SU-DHL-6 (cell line): ENCODE measurements at regions not wholly inside any gene's neighbourhood (a gene's known extent, or its start where the extent isn't known, plus 50 kb on each side); places are given as distances from the start of the nearest gene placed in this dataset.
"Not testable (repeated sequence)": the region's sequence is repeated elsewhere in the genome, so short reads cannot be mapped to it uniquely, and the experiment has no call there.

Experiments used
- H2AFZ ChIP-seq: fragments of 200-600 bp; sonication (generic); 2 replicates; pipeline ENCODE4 v1.6.1; 2014; ENCODE audit warnings: low read depth, mild to moderate bottlenecking, moderate library complexity, mixed read lengths, antibody characterized with exemption, low read length; ENCODE audit not compliant: severe bottlenecking
- H3F3A ChIP-seq: fragments of 200-600 bp; shearing (Covaris generic); 2 replicates; pipeline ENCODE4 v1.6.0; 2016; ENCODE audit warnings: antibody characterized with exemption, mild to moderate bottlenecking; ENCODE audit not compliant: insufficient read depth
- H3K27ac ChIP-seq: fragments of 200-600 bp; sonication (generic); 2 replicates; pipeline ENCODE4 v1.5.1; 2016; ENCODE audit warnings: low read depth, mild to moderate bottlenecking, low read length, moderate library complexity, mixed read lengths
- H3K27me3 ChIP-seq: fragments of 200-600 bp; sonication (generic), shearing (Covaris generic); 2 replicates; pipeline ENCODE4 v1.6.0; 2014; ENCODE audit warnings: mild to moderate bottlenecking, low read length
- H3K36me3 ChIP-seq: fragments of 200-600 bp; sonication (generic); 2 replicates; pipeline ENCODE4 v1.6.1; 2014; ENCODE audit warnings: mild to moderate bottlenecking, low read length, mixed read lengths
- H3K4me2 ChIP-seq: fragments of 300-600, 200-600 bp; shearing (Covaris generic), sonication (generic); 2 replicates; pipeline ENCODE4 v1.6.0; 2014; ENCODE audit warnings: low read length, low read depth, mild to moderate bottlenecking; ENCODE audit not compliant: poor library complexity, severe bottlenecking
- H3K4me3 ChIP-seq: fragments of 200-600 bp; sonication (generic); 2 replicates; pipeline ENCODE4 v1.5.1; 2014; ENCODE audit warnings: antibody characterized with exemption, low read length, mild to moderate bottlenecking, mixed read lengths; ENCODE audit not compliant: insufficient read depth, poor library complexity, severe bottlenecking
- H3K79me2 ChIP-seq: fragments of 200-600 bp; sonication (generic); 2 replicates; pipeline ENCODE4 v1.6.1; 2014; ENCODE audit warnings: mild to moderate bottlenecking, low read length, moderate library complexity; ENCODE audit not compliant: insufficient read depth
- H3K9ac ChIP-seq: fragments of 200-600 bp; sonication (generic); 2 replicates; pipeline ENCODE4 v1.7.0; 2014; ENCODE audit warnings: mild to moderate bottlenecking, low read length
- H3K9me2 ChIP-seq: fragments of 200-600 bp; sonication (generic); replicated peaks from 2 replicates; pipeline ENCODE4 v1.6.1; 2014; ENCODE audit warnings: low read length; ENCODE audit not compliant: insufficient read depth
- H3K9me3 ChIP-seq: fragments of 200-600 bp; sonication (generic); 2 replicates; pipeline ENCODE4 v1.6.1; 2014; ENCODE audit warnings: low read length, mixed read lengths; ENCODE audit not compliant: insufficient read depth
- H4K20me1 ChIP-seq: fragments of 200-600 bp; sonication (generic); 2 replicates; pipeline ENCODE4 v1.6.1; 2014; ENCODE audit warnings: low read depth, mild to moderate bottlenecking, antibody characterized with exemption, low read length, moderate library complexity, mixed read lengths
- CTCF ChIP-seq: fragments of 200-600 bp; sonication (generic); IDR thresholded peaks from one replicate; pipeline ENCODE4 v1.5.1; 2017; ENCODE audit warnings: antibody characterized with exemption, mild to moderate bottlenecking, low read length, moderate library complexity; ENCODE audit not compliant: insufficient read depth, poor library complexity, severe bottlenecking
- EZH2phosphoT487 ChIP-seq: fragments of 200-600 bp; sonication (generic), shearing (Covaris generic); conservative IDR thresholded peaks from 2 replicates; pipeline ENCODE4 v1.6.1; 2018; ENCODE audit warnings: mild to moderate bottlenecking, antibody characterized with exemption, low read length, moderate library complexity, mixed read lengths

- Histone ChIP-seq H4K20me1 (no peaks in the 10 kb centered on the region), H2AFZ (no peak overlapping the region), H3K4me2 (no peak overlapping the region), H3K9ac (no peak overlapping the region), H3K9me3 (no peaks in the 10 kb centered on the region), H3K9me2 (no peaks in the 10 kb centered on the region), H3K4me3 (no peak overlapping the region), H3K27ac (no peak overlapping the region), H3K36me3 (no peaks in the 10 kb centered on the region; the same call in 1 of the 2 replicates), H3K79me2 (no peaks in the 10 kb centered on the region), H3K27me3 (no peaks in the 10 kb centered on the region), H3F3A (no peaks in the 10 kb centered on the region)
- TF ChIP-seq CTCF: no peak
- no peak for TF ChIP-seq EZH2phosphoT487
Observed at GRCh38 chr13:81377921-81378320, 1037.0 kb upstream of the SPRY2 start.

- TF ChIP-seq EZH2phosphoT487: no peak
- no peak for TF ChIP-seq CTCF
Observed at GRCh38 chr13:81375709-81376108, 1034.8 kb upstream of the SPRY2 start.

GRCh38 chr13:81362711-81363110, 1021.8 kb upstream of the SPRY2 start:
- H2AFZ ChIP-seq, H3K27me3 ChIP-seq, H4K20me1 ChIP-seq, H3K9me3 ChIP-seq, H3K4me3 ChIP-seq, H3K36me3 ChIP-seq, H3K9me2 ChIP-seq, H3F3A ChIP-seq, H3K27ac ChIP-seq, H3K9ac ChIP-seq, H3K4me2 ChIP-seq, H3K79me2 ChIP-seq: not testable (repeated sequence)

More at GRCh38 chr13:81375709-81376108, 1034.8 kb upstream of the SPRY2 start:
- H3K27me3 ChIP-seq: no peaks in the 10 kb centered on the region
- no peaks in the 10 kb centered on the region for H3K9me3 ChIP-seq
- H3F3A ChIP-seq: no peaks in the 10 kb centered on the region
- no peaks in the 10 kb centered on the region for H4K20me1 ChIP-seq
- H3K4me3 ChIP-seq: no peak overlapping the region
- H3K79me2 ChIP-seq: no peaks in the 10 kb centered on the region
- H3K27ac ChIP-seq: no peak overlapping the region
- no peak overlapping the region for H2AFZ ChIP-seq
- no peaks in the 10 kb centered on the region; the same call in 1 of the 2 replicates for H3K36me3 ChIP-seq
- H3K4me2 ChIP-seq: no peak overlapping the region
- no peak overlapping the region for H3K9ac ChIP-seq
- no peaks in the 10 kb centered on the region for H3K9me2 ChIP-seq

GRCh38 chr13:81350056-81350455, 1009.1 kb upstream of the SPRY2 start:
- no peak overlapping the region for H3K27ac ChIP-seq
- no peak overlapping the region for H3K9ac ChIP-seq
- H3K27me3 ChIP-seq: no peaks in the 10 kb centered on the region
- TF ChIP-seq EZH2phosphoT487: no peak
- TF ChIP-seq CTCF: no peak
- H4K20me1 ChIP-seq: no peaks in the 10 kb centered on the region
- H3K36me3 ChIP-seq: no peaks in the 10 kb centered on the region
- no peak overlapping the region for H3K4me3 ChIP-seq
- H3K9me2 ChIP-seq: no peaks in the 10 kb centered on the region
- no peak overlapping the region for H2AFZ ChIP-seq
- no peaks in the 10 kb centered on the region for H3F3A ChIP-seq
- H3K9me3 ChIP-seq: no peaks in the 10 kb centered on the region
- H3K4me2 ChIP-seq: no peak overlapping the region
- no peaks in the 10 kb centered on the region for H3K79me2 ChIP-seq

- H4K20me1 ChIP-seq, H2AFZ ChIP-seq, H3K27me3 ChIP-seq, H3K27ac ChIP-seq, H3K79me2 ChIP-seq, H3K36me3 ChIP-seq, H3K9me2 ChIP-seq, H3K9me3 ChIP-seq, H3F3A ChIP-seq, H3K9ac ChIP-seq, H3K4me3 ChIP-seq, H3K4me2 ChIP-seq: not testable (repeated sequence)
Observed at GRCh38 chr13:81340118-81341069, 999.5 kb upstream of the SPRY2 start.

GRCh38 chr13:81339666-81340065, 998.7 kb upstream of the SPRY2 start:
- H2AFZ ChIP-seq: not testable (repeated sequence)

More at GRCh38 chr13:81339666-81340065, 998.7 kb upstream of the SPRY2 start:
- not testable (repeated sequence) for H4K20me1 ChIP-seq, H3K9ac ChIP-seq, H3K36me3 ChIP-seq, H3F3A ChIP-seq, H3K79me2 ChIP-seq, H3K9me2 ChIP-seq, H3K9me3 ChIP-seq, H3K4me3 ChIP-seq, H3K27me3 ChIP-seq, H3K4me2 ChIP-seq, H3K27ac ChIP-seq
